H1 (cell line): ENCODE measurements at regions not wholly inside any gene's neighbourhood (a gene's known extent, or its start where the extent isn't known, plus 50 kb on each side); places are given as distances from the start of the nearest gene placed in this dataset.

Source experiments
- CTCF ChIA-PET: fragments of 300-600 bp; sonication (Branson Sonifier 250); formaldehyde crosslinking; loops from one replicate; lab custom pipeline; 2021; ENCODE audit not compliant: partially characterized antibody; lab: Charles Lee
- POLR2A ChIA-PET: fragments of 300-600 bp; sonication (Branson Sonifier 250); formaldehyde crosslinking; loops from one replicate; lab custom pipeline; 2021; ENCODE audit warnings: inconsistent platforms; ENCODE audit not compliant: partially characterized antibody; lab: Charles Lee
- DNase-seq, 2 experiments: peaks; one replicate each; pipeline versions ENCODE4 v3.0.0 to v3.0.0-alpha.2; 2010 to 2022; ENCODE audit warnings: low spot score in 2 of 2, low read depth in 1 of 2, mixed read lengths in 1 of 2
- FAIRE-seq: peaks from 2 replicates; lab custom pipeline; 2011; peaks lifted over from hg19 to GRCh38; lab: Jason Lieb, UNC
- H2AFZ ChIP-seq: 2 replicates; pipeline ENCODE4 v1.8.1; 2012; ENCODE audit warnings: low read length, inconsistent platforms
- H2AK5ac ChIP-seq: 2 replicates; pipeline ENCODE4 v1.6.1; 2013; ENCODE audit warnings: low read depth, low read length
- H2BK120ac ChIP-seq: replicated peaks from 2 replicates; pipeline ENCODE3; 2013; ENCODE audit warnings: low read depth, low read length, inconsistent platforms
- H2BK12ac ChIP-seq: 2 replicates; pipeline ENCODE4 v1.6.1; 2013; ENCODE audit warnings: low read depth, low read length
- H2BK15ac ChIP-seq: 2 replicates; pipeline ENCODE4 v1.6.1; 2013; ENCODE audit warnings: low read length
- H2BK20ac ChIP-seq: 2 replicates; pipeline ENCODE4 v1.6.1; 2013; ENCODE audit warnings: low read length
- H2BK5ac ChIP-seq: 2 replicates; pipeline ENCODE4 v1.6.1; 2013; ENCODE audit warnings: low read depth, low read length
- H3K14ac ChIP-seq: 2 replicates; pipeline ENCODE4 v1.6.1; 2013; ENCODE audit warnings: inconsistent platforms; ENCODE audit not compliant: insufficient read length
- H3K18ac ChIP-seq: 2 replicates; pipeline ENCODE4 v1.6.1; 2013; ENCODE audit warnings: low read length; ENCODE audit errors: extremely low read depth
- H3K23ac ChIP-seq: 2 replicates; pipeline ENCODE4 v1.6.1; 2013; ENCODE audit warnings: inconsistent platforms; ENCODE audit not compliant: insufficient read length
- H3K23me2 ChIP-seq: 2 replicates; pipeline ENCODE4 v1.6.1; 2013; ENCODE audit warnings: low read depth, low read length
- H3K27ac ChIP-seq: 2 replicates; pipeline ENCODE4 v1.6.1; 2011; ENCODE audit warnings: low read depth, low read length, inconsistent platforms
- H3K27me3 ChIP-seq, 4 experiments: replicated peaks in 1 of 4; 1 replicate in 1 of 4; 2 replicates in 3 of 4; pipeline versions ENCODE4 v1.6.1 to v1.8.1; 2011 to 2013; ENCODE audit warnings: low read length in 3 of 4, mild to moderate bottlenecking in 3 of 4, inconsistent platforms in 2 of 4, mixed read lengths in 2 of 4, moderate library complexity in 1 of 4; ENCODE audit not compliant: control insufficient read depth in 3 of 4, insufficient read depth in 3 of 4; ENCODE audit errors: extremely low read depth in 1 of 4
- H3K36me3 ChIP-seq, 4 experiments: 2 replicates each; pipeline versions ENCODE4 v1.6.1 to v1.8.1; 2011 to 2013; ENCODE audit warnings: mild to moderate bottlenecking in 4 of 4, low read length in 3 of 4, moderate library complexity in 2 of 4, control low read depth in 1 of 4, inconsistent platforms in 1 of 4; ENCODE audit not compliant: insufficient read depth in 4 of 4, control insufficient read depth in 2 of 4
- H3K4ac ChIP-seq: replicated peaks from 2 replicates; pipeline ENCODE3; 2013; ENCODE audit warnings: low read length, low read depth, mixed read lengths, inconsistent platforms; ENCODE audit not compliant: insufficient read length
- H3K4me1 ChIP-seq, 4 experiments: replicated peaks in 1 of 4; 1 replicate in 1 of 4; 2 replicates in 3 of 4; pipeline versions ENCODE4 v1.6.1 to v1.8.1; 2011 to 2013; ENCODE audit warnings: low read length in 3 of 4, inconsistent platforms in 2 of 4, mixed read lengths in 1 of 4; ENCODE audit not compliant: insufficient read depth in 4 of 4, control insufficient read depth in 3 of 4
- H3K4me2 ChIP-seq, 2 experiments: 2 replicates each; pipeline versions ENCODE4 v1.6.1 to v1.8.1; 2011 to 2013; ENCODE audit warnings: low read depth in 2 of 2, low read length in 2 of 2, control low read depth in 1 of 2, inconsistent platforms in 1 of 2, mild to moderate bottlenecking in 1 of 2; ENCODE audit not compliant: insufficient read depth in 1 of 2
- H3K4me3 ChIP-seq, 4 experiments: fragments of 200-600, 300-600 bp in 1 of 4; sonication (generic), shearing (Covaris generic), sonication (Bioruptor Twin) in 1 of 4; 2 replicates each; pipeline versions ENCODE4 v1.5.1 to v1.8.1; 2011 to 2016; ENCODE audit warnings: low read length in 4 of 4, low read depth in 3 of 4, control low read depth in 2 of 4, inconsistent platforms in 2 of 4, mild to moderate bottlenecking in 2 of 4, mixed read lengths in 1 of 4, moderate library complexity in 1 of 4; ENCODE audit not compliant: insufficient read depth in 2 of 4; ENCODE audit errors: extremely low read depth in 1 of 4
- H3K56ac ChIP-seq: replicated peaks from 2 replicates; pipeline ENCODE3; 2013; ENCODE audit warnings: low read depth, mild to moderate bottlenecking, mixed read lengths, low read length, inconsistent platforms; ENCODE audit not compliant: insufficient read length
- H3K79me1 ChIP-seq: 2 replicates; pipeline ENCODE4 v1.6.1; 2013; ENCODE audit warnings: low read depth, low read length, control low read depth
- H3K79me2 ChIP-seq, 2 experiments: 2 replicates each; pipeline versions ENCODE4 v1.6.1 to v1.8.1; 2012 to 2013; ENCODE audit warnings: low read length in 2 of 2, mild to moderate bottlenecking in 2 of 2, inconsistent platforms in 1 of 2; ENCODE audit not compliant: insufficient read depth in 2 of 2, control insufficient read depth in 1 of 2
- H3K9ac ChIP-seq, 4 experiments: replicated peaks in 1 of 4; 1 replicate in 1 of 4; 2 replicates in 3 of 4; pipeline versions ENCODE4 v1.6.1 to v1.8.1; 2011 to 2013; ENCODE audit warnings: low read depth in 3 of 4, low read length in 3 of 4, control low read depth in 2 of 4, mild to moderate bottlenecking in 2 of 4, moderate library complexity in 2 of 4, inconsistent platforms in 1 of 4; ENCODE audit errors: extremely low read depth in 1 of 4
- H3K9me3 ChIP-seq, 2 experiments: 2 replicates each; pipeline versions ENCODE4 v1.6.1 to v1.8.1; 2012 to 2013; ENCODE audit warnings: mild to moderate bottlenecking in 2 of 2, moderate library complexity in 2 of 2, control low read depth in 1 of 2, inconsistent platforms in 1 of 2, low read depth in 1 of 2, low read length in 1 of 2, mixed read lengths in 1 of 2; ENCODE audit not compliant: insufficient read depth in 2 of 2
- H4K20me1 ChIP-seq, 2 experiments: replicated peaks in 1 of 2; 2 replicates each; pipeline versions ENCODE3 to v1.8.1; 2011 to 2013; ENCODE audit warnings: inconsistent platforms in 2 of 2, low read length in 2 of 2, mild to moderate bottlenecking in 1 of 2; ENCODE audit not compliant: insufficient read depth in 2 of 2, control insufficient read depth in 1 of 2
- H4K5ac ChIP-seq: 2 replicates; pipeline ENCODE4 v1.6.1; 2013; ENCODE audit warnings: low read length, low read depth, mixed read lengths, inconsistent platforms; ENCODE audit not compliant: insufficient read length
- H4K8ac ChIP-seq: 2 replicates; pipeline ENCODE4 v1.8.0; 2013; ENCODE audit warnings: mild to moderate bottlenecking, moderate library complexity, low read length, inconsistent platforms; ENCODE audit not compliant: insufficient read depth; ENCODE audit errors: extremely low read depth
- H4K91ac ChIP-seq: replicated peaks from 2 replicates; pipeline ENCODE3; 2013; ENCODE audit warnings: low read length, mixed read lengths, inconsistent platforms; ENCODE audit not compliant: insufficient read length
- BACH1 ChIP-seq: IDR thresholded peaks from 2 replicates; pipeline ENCODE4 v1.6.1; 2012; ENCODE audit warnings: low read length, improper control_type of control experiment
- CHD2 ChIP-seq: IDR thresholded peaks from 2 replicates; pipeline ENCODE4 v1.6.1; 2012; ENCODE audit warnings: low read length, improper control_type of control experiment
- HDAC6 ChIP-seq: IDR thresholded peaks from one replicate; pipeline ENCODE4 v1.7.1; 2012; ENCODE audit warnings: low read depth, mild to moderate bottlenecking, inconsistent platforms, low read length, moderate library complexity
- RAD21 ChIP-seq, 2 experiments: IDR thresholded peaks in 1 of 2; conservative IDR thresholded peaks in 1 of 2; 2 replicates each; pipeline ENCODE4 v1.6.1; 2011; ENCODE audit warnings: low read depth in 2 of 2, low read length in 2 of 2, improper control_type of control experiment in 1 of 2, inconsistent platforms in 1 of 2, mild to moderate bottlenecking in 1 of 2, moderate library complexity in 1 of 2
- SIN3A ChIP-seq, 2 experiments: IDR thresholded peaks in 1 of 2; conservative IDR thresholded peaks in 1 of 2; 2 replicates each; pipeline ENCODE4 v1.6.1; 2011 to 2012; ENCODE audit warnings: low read length in 2 of 2, improper control_type of control experiment in 1 of 2, low read depth in 1 of 2, mild to moderate bottlenecking in 1 of 2
- SP1 ChIP-seq: IDR thresholded peaks from 2 replicates; pipeline ENCODE4 v1.6.1; 2011; ENCODE audit warnings: low read depth, low read length
- SRF ChIP-seq: IDR thresholded peaks from 2 replicates; pipeline ENCODE4 v1.6.1; 2011; ENCODE audit warnings: mild to moderate bottlenecking, low read depth, low read length, moderate library complexity
- TAF7 ChIP-seq: optimal IDR thresholded peaks from 2 replicates; pipeline ENCODE3; 2011; ENCODE audit warnings: low read depth, mild to moderate bottlenecking, inconsistent platforms, low read length, moderate library complexity, borderline replicate concordance
- YY1 ChIP-seq: IDR thresholded peaks from 2 replicates; pipeline ENCODE4 v1.6.1; 2011; ENCODE audit warnings: low read depth, mild to moderate bottlenecking, low read length
- WGBS, 2 experiments: shearing (Covaris generic) in 1 of 2; methylation state at CpG; one replicate each; pipeline versions ENCODE4 v1.1.6 to v1.1.7; 2013 to 2015; ENCODE audit warnings: low lambda C conversion rate in 2 of 2, mixed read lengths in 2 of 2, inconsistent platforms in 1 of 2, low coverage in 1 of 2, missing lambda C conversion rate in 1 of 2; ENCODE audit not compliant: insufficient replicate concordance in 2 of 2, insufficient coverage in 1 of 2, insufficient read length in 1 of 2; ENCODE audit errors: extremely low coverage in 1 of 2, missing lambda C conversion rate in 1 of 2; 5-methylcytosine and 5-hydroxymethylcytosine counted together
- TF ChIP-seq, protein P1 (sequence below): IDR thresholded peaks from 2 replicates; pipeline ENCODE4 v1.6.1; 2012; ENCODE audit warnings: inconsistent platforms
- TF ChIP-seq, protein P2 (sequence below): IDR thresholded peaks from 2 replicates; pipeline ENCODE4 v1.6.1; 2012; ENCODE audit warnings: inconsistent platforms

DNA sequence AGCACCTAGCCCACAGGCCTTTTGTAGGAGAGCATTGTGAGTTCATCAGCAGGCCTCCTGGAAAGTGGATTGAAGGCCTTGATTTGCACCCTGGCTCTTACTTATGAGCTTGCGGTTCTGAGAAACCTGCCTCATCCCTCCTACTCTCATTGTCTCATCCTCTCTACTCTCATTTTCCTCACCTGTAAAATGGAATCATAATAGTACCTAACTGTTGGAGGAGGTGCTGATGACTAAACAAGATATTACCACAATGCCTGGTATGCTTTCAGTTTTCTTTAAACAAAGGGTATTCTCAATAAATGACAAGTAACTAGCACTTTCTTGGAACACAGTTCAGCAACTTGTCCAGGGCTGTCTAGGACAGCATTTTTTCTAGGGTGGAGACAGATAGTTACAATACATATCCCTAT lies 243.1 kb upstream of the MAF start:
- no peaks in the 10 kb centered on the region; a peak in 1 of 7 replicates for H3K27me3 ChIP-seq
- CTCF ChIA-PET: no interaction called here
- POLR2A ChIA-PET: no interaction called here
- no peak overlapping the region for H4K91ac ChIP-seq
- H2BK120ac ChIP-seq: no peak overlapping the region
- H3K36me3 ChIP-seq: no peaks in the 10 kb centered on the region; a peak in 1 of 8 replicates
- no peak overlapping the region for H2BK20ac ChIP-seq
- H2AK5ac ChIP-seq: no peak overlapping the region
- no peak overlapping the region for H3K56ac ChIP-seq
- H3K14ac ChIP-seq: no peak overlapping the region
- no peak overlapping the region for H3K4me2 ChIP-seq
- WGBS, 2 experiments: 93% methylated on average over 1 of the region's 1 CpG; no CpG with 5 or more reads in 1 of the 2 experiments
- H4K20me1 ChIP-seq: no peaks in the 10 kb centered on the region
- H3K23ac ChIP-seq: no peak overlapping the region
- no peak overlapping the region for H2BK12ac ChIP-seq
- no peak overlapping the region for H3K27ac ChIP-seq
- H3K79me1 ChIP-seq: no peaks in the 10 kb centered on the region
- no peaks in the 10 kb centered on the region for H3K4me1 ChIP-seq
- no peaks in the 10 kb centered on the region for H3K79me2 ChIP-seq
- H2BK5ac ChIP-seq: no peak overlapping the region
- H4K8ac ChIP-seq: no peak overlapping the region
- H4K5ac ChIP-seq: no peak overlapping the region
- H2AFZ ChIP-seq: no peak overlapping the region
- H3K9ac ChIP-seq: no peak overlapping the region
- no peak overlapping the region for H3K18ac ChIP-seq
- TF ChIP-seq YY1 (no peak), RAD21 (IDR thresholded peaks at IDR 0.05 in 1 of 2, conservative IDR thresholded peaks at IDR 0.05 in 1 of 2; ENCODE audit: low read depth in 2 of 2, low read length in 2 of 2) (no peak), TAF7 (no peak), HDAC6 (no peak), SRF (no peak), SP1 (no peak), BACH1 (no peak), CHD2 (no peak), SIN3A (conservative IDR thresholded peaks at IDR 0.05 in 1 of 2, IDR thresholded peaks at IDR 0.05 in 1 of 2; ENCODE audit: low read depth in 1 of 2, low read length in 2 of 2) (no peak)
- TF ChIP-seq, protein P1, sequence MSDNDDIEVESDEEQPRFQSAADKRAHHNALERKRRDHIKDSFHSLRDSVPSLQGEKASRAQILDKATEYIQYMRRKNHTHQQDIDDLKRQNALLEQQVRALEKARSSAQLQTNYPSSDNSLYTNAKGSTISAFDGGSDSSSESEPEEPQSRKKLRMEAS: no peak
- TF ChIP-seq, protein P2, sequence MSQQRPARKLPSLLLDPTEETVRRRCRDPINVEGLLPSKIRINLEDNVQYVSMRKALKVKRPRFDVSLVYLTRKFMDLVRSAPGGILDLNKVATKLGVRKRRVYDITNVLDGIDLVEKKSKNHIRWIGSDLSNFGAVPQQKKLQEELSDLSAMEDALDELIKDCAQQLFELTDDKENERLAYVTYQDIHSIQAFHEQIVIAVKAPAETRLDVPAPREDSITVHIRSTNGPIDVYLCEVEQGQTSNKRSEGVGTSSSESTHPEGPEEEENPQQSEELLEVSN: no peak
- TF ChIP-seq, all 59 proteins: peak for 0
- no peak for FAIRE-seq
- no peak for DNase-seq
- H3K9me3 ChIP-seq: no peaks in the 10 kb centered on the region
- H2BK15ac ChIP-seq: no peak overlapping the region
- H3K4ac ChIP-seq: no peak overlapping the region
- no peak overlapping the region for H3K4me3 ChIP-seq
- no peaks in the 10 kb centered on the region for H3K23me2 ChIP-seq
